H9 (cell line): ENCODE measurements at regions not wholly inside any gene's neighbourhood (a gene's known extent, or its start where the extent isn't known, plus 50 kb on each side); places are given as distances from the start of the nearest gene placed in this dataset.

Experiments used
- DNase-seq: peaks from one replicate; pipeline ENCODE4 v3.0.0-alpha.2; 2017
- H2AFZ ChIP-seq: one replicate; pipeline ENCODE4 v1.6.1; 2013; ENCODE audit warnings: mild to moderate bottlenecking, low read length, control low read depth, moderate library complexity
- H2AK5ac ChIP-seq: 2 replicates; pipeline ENCODE4 v1.6.1; 2013; ENCODE audit warnings: low read length, control low read depth, mixed read lengths; ENCODE audit not compliant: insufficient read length
- H2BK120ac ChIP-seq: one replicate; pipeline ENCODE4 v1.6.1; 2013; ENCODE audit warnings: low read depth, mild to moderate bottlenecking, low read length, control low read depth, inconsistent platforms; ENCODE audit not compliant: poor library complexity, severe bottlenecking
- H2BK12ac ChIP-seq: 2 replicates; pipeline ENCODE4 v1.6.1; 2013; ENCODE audit warnings: low read length, control low read depth, mixed read lengths, low read depth; ENCODE audit not compliant: insufficient read length
- H2BK15ac ChIP-seq: 2 replicates; pipeline ENCODE4 v1.6.1; 2013; ENCODE audit warnings: low read depth, low read length, control low read depth
- H2BK20ac ChIP-seq: one replicate; pipeline ENCODE4 v1.6.1; 2013; ENCODE audit warnings: low read depth, mild to moderate bottlenecking, low read length, control low read depth, inconsistent platforms; ENCODE audit not compliant: poor library complexity, severe bottlenecking
- H2BK5ac ChIP-seq: 2 replicates; pipeline ENCODE4 v1.6.1; 2013; ENCODE audit warnings: low read length, control low read depth, mixed read lengths; ENCODE audit not compliant: insufficient read length
- H3K14ac ChIP-seq: 2 replicates; pipeline ENCODE4 v1.6.1; 2013; ENCODE audit warnings: low read length, control low read depth; ENCODE audit not compliant: insufficient read depth
- H3K18ac ChIP-seq: 2 replicates; pipeline ENCODE4 v1.6.1; 2013; ENCODE audit warnings: low read depth, mild to moderate bottlenecking, mixed read lengths, low read length, control low read depth; ENCODE audit not compliant: insufficient read length
- H3K23ac ChIP-seq: 2 replicates; pipeline ENCODE4 v1.6.1; 2013; ENCODE audit warnings: low read length, control low read depth, mixed read lengths, low read depth; ENCODE audit not compliant: insufficient read length
- H3K23me2 ChIP-seq: 2 replicates; pipeline ENCODE4 v1.6.1; 2013; ENCODE audit warnings: low read depth, mild to moderate bottlenecking, mixed read lengths, low read length, control low read depth; ENCODE audit not compliant: insufficient read length, poor library complexity, severe bottlenecking
- H3K27ac ChIP-seq: 2 replicates; pipeline ENCODE4 v1.5.1; 2013; ENCODE audit warnings: low read length, control low read depth, mixed read lengths, low read depth; ENCODE audit not compliant: insufficient read length
- H3K27me3 ChIP-seq: 2 replicates; pipeline ENCODE4 v1.6.1; 2013; ENCODE audit warnings: low read length, control low read depth, inconsistent platforms; ENCODE audit not compliant: insufficient read depth
- H3K4ac ChIP-seq: 2 replicates; pipeline ENCODE4 v1.6.1; 2013; ENCODE audit warnings: low read depth, mild to moderate bottlenecking, control low read depth, inconsistent platforms, low read length, moderate library complexity
- H3K4me1 ChIP-seq: 2 replicates; pipeline ENCODE4 v1.6.1; 2013; ENCODE audit warnings: low read length, control low read depth, inconsistent platforms; ENCODE audit not compliant: insufficient read depth
- H3K4me2 ChIP-seq: 2 replicates; pipeline ENCODE4 v1.6.1; 2013; ENCODE audit warnings: low read length, control low read depth, mixed read lengths; ENCODE audit not compliant: insufficient read length, insufficient read depth
- H3K56ac ChIP-seq: 2 replicates; pipeline ENCODE4 v1.6.1; 2013; ENCODE audit warnings: low read depth, mild to moderate bottlenecking, mixed read lengths, low read length, control low read depth; ENCODE audit not compliant: insufficient read length
- H3K79me1 ChIP-seq: 2 replicates; pipeline ENCODE4 v1.6.1; 2013; ENCODE audit warnings: low read depth, mild to moderate bottlenecking, moderate library complexity, low read length, control low read depth, inconsistent platforms; ENCODE audit not compliant: insufficient read depth, poor library complexity, severe bottlenecking
- H3K79me2 ChIP-seq: 2 replicates; pipeline ENCODE4 v1.6.1; 2013; ENCODE audit warnings: low read length, control low read depth, inconsistent platforms; ENCODE audit not compliant: insufficient read depth
- H3K9ac ChIP-seq: 2 replicates; pipeline ENCODE4 v1.6.1; 2013; ENCODE audit warnings: low read length, control low read depth, mixed read lengths; ENCODE audit not compliant: insufficient read length; ENCODE audit errors: extremely low read depth
- H3K9me3 ChIP-seq: one replicate; pipeline ENCODE4 v1.6.1; 2013; ENCODE audit warnings: low read depth, low read length, inconsistent platforms; ENCODE audit not compliant: control insufficient read depth
- H3T11ph ChIP-seq: one replicate; pipeline ENCODE4 v1.6.1; 2013; ENCODE audit warnings: mild to moderate bottlenecking, low read length, control low read depth, inconsistent platforms
- H4K20me1 ChIP-seq: one replicate; pipeline ENCODE4 v1.6.1; 2013; ENCODE audit not compliant: control insufficient read depth, insufficient read length, insufficient read depth
- H4K5ac ChIP-seq: 2 replicates; pipeline ENCODE4 v1.6.1; 2013; ENCODE audit warnings: low read depth, mild to moderate bottlenecking, mixed read lengths, low read length, control low read depth; ENCODE audit not compliant: insufficient read length
- H4K8ac ChIP-seq: replicated peaks from 2 replicates; pipeline ENCODE4 v1.6.1; 2013; ENCODE audit warnings: low read length, control low read depth, mixed read lengths, low read depth; ENCODE audit not compliant: insufficient read length
- H4K91ac ChIP-seq: 2 replicates; pipeline ENCODE4 v1.6.1; 2013; ENCODE audit warnings: low read depth, mild to moderate bottlenecking, moderate library complexity, mixed read lengths, low read length, control low read depth; ENCODE audit not compliant: insufficient read length
- H3K27ac Mint-ChIP-seq, 3 experiments: 2 replicates in 2 of 3; 3 replicates in 1 of 3; pipeline ENCODE4 v1.8.0; 2020 to 2021; ENCODE audit warnings: mixed read lengths in 3 of 3, mild to moderate bottlenecking in 1 of 3, moderate library complexity in 1 of 3
- H3K27me3 Mint-ChIP-seq: 2 replicates; pipeline ENCODE4 v1.8.0; 2021; ENCODE audit warnings: low read depth, mild to moderate bottlenecking, moderate library complexity, mixed read lengths
- H3K36me3 Mint-ChIP-seq, 3 experiments: 2 replicates in 2 of 3; 3 replicates in 1 of 3; pipeline ENCODE4 v1.8.0; 2020 to 2021; ENCODE audit warnings: low read depth in 3 of 3, mixed read lengths in 3 of 3; ENCODE audit not compliant: insufficient read depth in 1 of 3
- H3K4me1 Mint-ChIP-seq, 2 experiments: 2 replicates each; pipeline ENCODE4 v1.8.0; 2020; ENCODE audit warnings: mixed read lengths in 2 of 2
- H3K4me3 Mint-ChIP-seq, 2 experiments: 2 replicates in 1 of 2; 3 replicates in 1 of 2; pipeline ENCODE4 v1.8.0; 2020 to 2021; ENCODE audit warnings: mild to moderate bottlenecking in 2 of 2, mixed read lengths in 2 of 2, moderate library complexity in 1 of 2
- H3K9me3 Mint-ChIP-seq, 2 experiments: 2 replicates in 1 of 2; 3 replicates in 1 of 2; pipeline ENCODE4 v1.8.0; 2020; ENCODE audit warnings: mild to moderate bottlenecking in 2 of 2, mixed read lengths in 2 of 2, moderate library complexity in 1 of 2
- CTCF ChIP-seq: fragments of 200-600 bp; sonication (generic); conservative IDR thresholded peaks from 3 replicates; pipeline ENCODE4 v1.8.0; 2021; ENCODE audit warnings: antibody characterized with exemption, mild to moderate bottlenecking
- WGBS: extraction: QIAGEN DNeasy Blood & Tissue Kit; methylation state at CpG from one replicate; pipeline ENCODE4 v1.1.7; 2013; ENCODE audit warnings: missing lambda C conversion rate, low lambda C conversion rate, mixed read lengths; ENCODE audit not compliant: insufficient read length; ENCODE audit errors: extremely low coverage; 5-methylcytosine and 5-hydroxymethylcytosine counted together

DNA sequence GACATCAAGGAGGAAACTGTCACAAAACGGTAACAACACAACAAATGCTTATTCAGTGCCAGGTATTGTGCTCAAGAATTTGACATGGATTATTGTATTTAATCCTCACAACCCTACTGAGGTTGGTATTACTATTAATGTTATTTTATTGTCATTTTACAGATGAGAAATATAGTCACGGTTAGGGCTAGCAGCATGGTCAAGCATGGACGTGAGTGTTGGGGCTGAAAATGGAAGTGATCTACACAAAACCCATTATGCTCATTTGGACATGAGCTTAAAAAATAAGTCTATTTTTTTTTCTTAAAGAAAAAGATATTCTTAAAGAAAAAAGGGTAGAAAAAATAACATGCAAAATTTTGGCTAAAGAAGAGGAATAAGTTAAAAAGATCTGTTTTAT, 141.3 kb upstream of the SOX2 start:
- Histone ChIP-seq H4K8ac (no peak overlapping the region), H3K14ac (no peak overlapping the region), H3K23ac (no peak overlapping the region), H2BK120ac (no peak overlapping the region), H4K20me1 (no peaks in the 10 kb centered on the region), H3K4me2 (no peak overlapping the region), H3K18ac (no peak overlapping the region), H3K79me2 (no peaks in the 10 kb centered on the region), H3K9ac (no peak overlapping the region), H2AFZ (no peak overlapping the region), H3K27me3 (no peaks in the 10 kb centered on the region), H4K5ac (no peak overlapping the region), H3K9me3 (no peaks in the 10 kb centered on the region), H3K4me1 (no peaks in the 10 kb centered on the region), H2AK5ac (no peak overlapping the region), H3K4ac (no peak overlapping the region), H3K79me1 (no peaks in the 10 kb centered on the region), H3K56ac (no peak overlapping the region), H3K27ac (no peak overlapping the region), H2BK20ac (no peak overlapping the region), H2BK12ac (no peak overlapping the region), H2BK15ac (no peak overlapping the region), H3T11ph (no peak overlapping the region), H4K91ac (no peak overlapping the region), H3K23me2 (no peaks in the 10 kb centered on the region), H2BK5ac (no peak overlapping the region)
- no peaks in the 10 kb centered on the region for H3K36me3 Mint-ChIP-seq
- no peaks in the 10 kb centered on the region for H3K27me3 Mint-ChIP-seq
- H3K4me3 Mint-ChIP-seq, result no peak overlapping the region
- no peak for DNase-seq
- TF ChIP-seq CTCF, result no peak
- WGBS, result no CpG with 5 or more reads among the region's 3 CpGs
- no peak overlapping the region for H3K27ac Mint-ChIP-seq
- 0 out of 4 replicates have a peak, but pooled peaks cover 0 to 3% of the 10 kb centered on the region in 2 experiments for H3K4me1 Mint-ChIP-seq
- no peaks in the 10 kb centered on the region for H3K9me3 Mint-ChIP-seq
